Lower lobe of right lung (tissue), 2 donors: ENCODE measurements at regions not wholly inside any gene's neighbourhood (a gene's known extent, or its start where the extent isn't known, plus 50 kb on each side); places are given as distances from the start of the nearest gene placed in this dataset.

ENCODE experiments used
- ATAC-seq, 2 donors: fragments of 200-7000 bp; cut with Tn5 transposase; one replicate each; pipeline ENCODE4 v1.9.1; 2020 to 2022; ENCODE audit warnings: mild to moderate bottlenecking in 2 of 2, moderate library complexity in 2 of 2
- DNase-seq: peaks from one replicate; pipeline ENCODE4 v3.0.0-alpha.2; 2020
- H3K27ac ChIP-seq: fragments of 200-600 bp; one replicate; pipeline ENCODE4 v1.8.0; 2022
- H3K27me3 ChIP-seq: fragments of 200-600 bp; one replicate; pipeline ENCODE4 v1.8.0; 2022; ENCODE audit warnings: low read depth
- H3K36me3 ChIP-seq: fragments of 200-600 bp; one replicate; pipeline ENCODE4 v1.8.0; 2022; ENCODE audit warnings: mild to moderate bottlenecking
- H3K4me1 ChIP-seq: fragments of 200-600 bp; one replicate; pipeline ENCODE4 v1.8.0; 2022
- H3K4me3 ChIP-seq: fragments of 200-600 bp; one replicate; pipeline ENCODE4 v1.8.0; 2022; ENCODE audit warnings: mild to moderate bottlenecking
- H3K9me3 ChIP-seq: fragments of 200-600 bp; one replicate; pipeline ENCODE4 v1.8.0; 2022
- CTCF ChIP-seq: fragments of 200-600 bp; IDR thresholded peaks from one replicate; pipeline ENCODE4 v1.8.0; 2022; ENCODE audit warnings: antibody characterized with exemption, mild to moderate bottlenecking
- intact Hi-C: fragments of 100-400 bp; cut with DNase I; formaldehyde crosslinking; loops from one replicate; pipeline ENCODE4 v1.11.0; 2022
- donor health status: DM: no; HTN: yes; CAD: no; lungs with severe emphysema.

DNA sequence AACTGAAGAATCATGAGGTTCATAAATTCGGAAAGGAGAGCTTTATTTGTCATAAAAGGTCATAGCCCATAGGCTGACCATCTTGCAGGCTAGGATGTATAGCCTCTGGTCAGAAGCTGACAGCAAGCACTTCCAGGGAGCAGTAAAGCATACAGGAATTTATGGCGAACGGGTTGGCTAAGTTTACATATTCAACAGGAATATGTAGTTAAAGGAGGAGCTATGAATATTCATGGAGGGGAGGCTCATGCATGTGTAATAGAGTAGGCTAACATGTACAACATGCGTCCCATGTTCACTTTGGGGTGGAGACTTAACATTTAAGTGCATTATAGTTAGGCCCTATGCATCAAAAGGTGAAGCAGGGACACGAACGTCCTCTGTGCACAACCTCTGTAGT, 1425.7 kb upstream of the TENM3 start:
- no peak overlapping the region for H3K4me3 ChIP-seq
- no peaks in the 10 kb centered on the region for H3K27me3 ChIP-seq
- intact Hi-C loops = no loop called here
- no peak overlapping the region for H3K27ac ChIP-seq
- no peak for DNase-seq
- no peak for ATAC-seq
- H3K36me3 ChIP-seq = no peaks in the 10 kb centered on the region
- no peaks in the 10 kb centered on the region for H3K4me1 ChIP-seq
- H3K9me3 ChIP-seq = no peaks in the 10 kb centered on the region
- no peak for TF ChIP-seq CTCF

- DNase-seq = no peak
- Histone ChIP-seq H3K27ac (no peak overlapping the region), H3K27me3 (no peaks in the 10 kb centered on the region), H3K4me3 (no peak overlapping the region), H3K4me1 (peaks cover 12% of the 10 kb centered on the region), H3K9me3 (no peaks in the 10 kb centered on the region), H3K36me3 (no peaks in the 10 kb centered on the region)
- intact Hi-C loops = no loop called here
- ATAC-seq = no peak
- TF ChIP-seq CTCF = no peak
Observed at GRCh38 chr4:180823108-180823507, 1420.1 kb upstream of the TENM3 start.

DNA sequence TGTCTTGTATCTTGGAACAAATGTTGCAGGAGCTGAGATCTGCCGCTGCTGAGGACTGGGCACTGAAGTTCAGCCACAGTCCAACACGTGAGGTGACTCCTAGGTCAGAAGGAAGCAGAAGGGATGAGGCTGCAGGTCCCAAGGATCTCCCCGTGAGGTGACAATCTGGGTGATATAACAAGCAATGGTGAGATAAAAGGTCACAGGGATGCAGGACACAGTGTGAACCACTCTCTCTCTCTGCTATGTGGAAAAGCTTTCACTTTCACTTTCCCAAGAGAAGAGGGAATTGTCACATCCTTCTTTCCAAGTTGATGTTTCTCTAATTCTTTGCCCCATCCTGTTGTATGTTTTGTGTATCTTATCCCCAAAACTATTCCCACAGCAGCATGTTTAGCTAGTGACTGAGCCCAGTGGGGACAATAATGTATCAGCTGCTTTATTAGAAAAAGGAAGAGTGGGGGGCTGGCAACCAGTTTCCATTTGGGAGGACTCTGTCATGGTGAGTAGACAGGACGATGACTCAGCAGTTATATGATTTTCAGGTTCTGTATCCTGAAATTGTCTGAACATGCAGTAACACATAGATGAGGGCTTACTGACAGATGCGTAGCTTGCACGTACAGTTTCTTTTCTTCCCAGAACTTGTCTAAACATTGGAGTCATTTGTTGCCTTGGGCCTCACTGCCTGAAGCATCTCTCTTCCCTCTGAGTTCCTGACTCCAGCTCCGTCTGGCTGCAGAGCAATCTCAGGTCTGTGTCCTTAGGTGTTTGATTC, 1415.8 kb upstream of the TENM3 start:
- DNase-seq (no peak), ATAC-seq (peak in 1 of 2 donors; percentile 51)
- no peak for TF ChIP-seq CTCF
- intact Hi-C loops = no loop called here
- peak overlapping the region; percentile 40 for H3K4me3 ChIP-seq
- no peaks in the 10 kb centered on the region for H3K36me3 ChIP-seq
- H3K9me3 ChIP-seq = no peaks in the 10 kb centered on the region
- no peaks in the 10 kb centered on the region for H3K27me3 ChIP-seq
- peaks cover 13% of the 10 kb centered on the region for H3K4me1 ChIP-seq
- H3K27ac ChIP-seq = no peak overlapping the region

- ATAC-seq (peak in 1 of 2 donors; percentile 36), DNase-seq (no peak)
- TF ChIP-seq CTCF = peak; percentile 50
- Histone ChIP-seq H3K9me3 (no peaks in the 10 kb centered on the region), H3K36me3 (no peaks in the 10 kb centered on the region), H3K4me3 (no peak overlapping the region), H3K27me3 (no peaks in the 10 kb centered on the region), H3K27ac (no peak overlapping the region), H3K4me1 (peaks cover 13% of the 10 kb centered on the region)
- intact Hi-C loops = no loop called here
Observed at GRCh38 chr4:180828455-180829018, 1414.7 kb upstream of the TENM3 start.

- no peak for TF ChIP-seq CTCF
- Histone ChIP-seq H3K27ac (no peak overlapping the region), H3K4me1 (peaks cover 12% of the 10 kb centered on the region), H3K9me3 (no peaks in the 10 kb centered on the region), H3K36me3 (no peaks in the 10 kb centered on the region), H3K4me3 (no peak overlapping the region), H3K27me3 (no peaks in the 10 kb centered on the region)
- intact Hi-C loops = no loop called here
- DNase-seq (no peak), ATAC-seq (no peak)
Observed at GRCh38 chr4:180832073-180832472, 1411.1 kb upstream of the TENM3 start.
